ENCODE measurements at regions not wholly inside any gene's neighbourhood (a gene's known extent, or its start where the extent isn't known, plus 50 kb on each side); places are given as distances from the start of the nearest gene placed in this dataset.

- no peaks in the 10 kb centered on the region for H3K36me3 Mint-ChIP-seq
- H3K4me3 Mint-ChIP-seq, result peak overlapping the region in 2 of 8 donors; percentile 47 to 57
- H3K4me1 Mint-ChIP-seq, result peaks cover 0 to 8% (median 5%) of the 10 kb centered on the region in 3 donors
- peak; percentile 45 for DNase-seq
- ATAC-seq (ENCODE audit: low read depth in 2 of 2), result peak; percentile 53 to 60
- H3K27ac Mint-ChIP-seq, result peak overlapping the region in 2 of 6 donors; percentile 9 to 89
- H3K9me3 Mint-ChIP-seq, result no peaks in the 10 kb centered on the region
- peaks cover 0 to 3% (median 0%) of the 10 kb centered on the region in 3 donors for H3K27me3 Mint-ChIP-seq
Observed at GRCh38 chr7:25069900-25070443, 55.1 kb downstream of the CYCS start.

GRCh38 chr7:25068502-25069213 lies 56.4 kb downstream of the CYCS start:
- Mint-ChIP-seq H3K27ac (peak overlapping the region in 1 of 6 donors; percentile 65), H3K4me1 (peaks cover 0 to 8% (median 5%) of the 10 kb centered on the region in 3 donors), H3K27me3 (no peaks in the 10 kb centered on the region), H3K4me3 (no peak overlapping the region), H3K9me3 (no peaks in the 10 kb centered on the region), H3K36me3 (no peaks in the 10 kb centered on the region)
- DNase-seq (no peak), ATAC-seq (ENCODE audit: low read depth in 2 of 2) (no peak)

- ATAC-seq (ENCODE audit: low read depth in 2 of 2) (no peak), DNase-seq (no peak)
- Mint-ChIP-seq H3K4me3 (no peak overlapping the region), H3K27ac (no peak overlapping the region), H3K4me1 (peaks cover 0 to 8% (median 5%) of the 10 kb centered on the region in 3 donors), H3K36me3 (no peaks in the 10 kb centered on the region), H3K27me3 (peaks cover 0 to under 1% (median 0%) of the 10 kb centered on the region in 3 donors), H3K9me3 (no peaks in the 10 kb centered on the region)
Observed at GRCh38 chr7:25067726-25068501, 57.1 kb downstream of the CYCS start.

- peak overlapping the region in 1 of 8 donors; percentile 50 for H3K4me3 Mint-ChIP-seq
- no peak overlapping the region for H3K27ac Mint-ChIP-seq
- DNase-seq (no peak), ATAC-seq (ENCODE audit: low read depth in 2 of 2) (no peak)
- peaks cover 0 to 4% (median 0%) of the 10 kb centered on the region in 3 donors for H3K27me3 Mint-ChIP-seq
- no peaks in the 10 kb centered on the region for H3K36me3 Mint-ChIP-seq
- H3K9me3 Mint-ChIP-seq, result no peaks in the 10 kb centered on the region
- peaks cover 0 to 8% (median 5%) of the 10 kb centered on the region in 3 donors for H3K4me1 Mint-ChIP-seq
Observed at GRCh38 chr7:25066253-25066652, 58.8 kb downstream of the CYCS start.

- no peaks in the 10 kb centered on the region for H3K4me1 Mint-ChIP-seq
- no peaks in the 10 kb centered on the region for H3K36me3 Mint-ChIP-seq
- ATAC-seq (ENCODE audit: low read depth in 2 of 2) (no peak), DNase-seq (no peak)
- peak overlapping the region in 1 of 6 donors; percentile 64 for H3K27ac Mint-ChIP-seq
- peaks cover 0 to 2% (median 0%) of the 10 kb centered on the region in 7 donors for H3K9me3 Mint-ChIP-seq
- H3K27me3 Mint-ChIP-seq, result peaks cover 6 to 10% (median 7%) of the 10 kb centered on the region in 3 donors
- H3K4me3 Mint-ChIP-seq, result no peak overlapping the region
Observed at GRCh38 chr7:25062380-25062779, 62.7 kb downstream of the CYCS start.

- Mint-ChIP-seq H3K4me3 (no peak overlapping the region), H3K9me3 (peaks cover 0 to 6% (median 0%) of the 10 kb centered on the region in 7 donors), H3K4me1 (no peaks in the 10 kb centered on the region), H3K27me3 (peaks cover 7 to 19% (median 16%) of the 10 kb centered on the region in 3 donors), H3K36me3 (no peaks in the 10 kb centered on the region), H3K27ac (no peak overlapping the region)
- DNase-seq (no peak), ATAC-seq (ENCODE audit: low read depth in 2 of 2) (no peak)
Observed at GRCh38 chr7:25060487-25061055, 64.5 kb downstream of the CYCS start.

GRCh38 chr7:25059576-25059975 lies 65.5 kb downstream of the CYCS start:
- Mint-ChIP-seq H3K27me3 (peaks cover 7 to 21% (median 21%) of the 10 kb centered on the region in 3 donors), H3K4me3 (no peak overlapping the region), H3K36me3 (no peaks in the 10 kb centered on the region), H3K4me1 (no peaks in the 10 kb centered on the region), H3K27ac (peak overlapping the region in 1 of 6 donors; percentile 45), H3K9me3 (peaks cover 0 to 6% (median 0%) of the 10 kb centered on the region in 7 donors)
- DNase-seq (no peak), ATAC-seq (ENCODE audit: low read depth in 2 of 2) (no peak)

- DNase-seq, result no peak
- ATAC-seq (ENCODE audit: low read depth in 2 of 2), result no peak
- peaks cover 3 to 36% (median 22%) of the 10 kb centered on the region in 3 donors for H3K27me3 Mint-ChIP-seq
- H3K36me3 Mint-ChIP-seq, result no peaks in the 10 kb centered on the region
- H3K4me3 Mint-ChIP-seq, result no peak overlapping the region
- H3K4me1 Mint-ChIP-seq, result no peaks in the 10 kb centered on the region
- peaks cover 0 to 6% (median 0%) of the 10 kb centered on the region in 7 donors for H3K9me3 Mint-ChIP-seq
- no peak overlapping the region for H3K27ac Mint-ChIP-seq
Observed at GRCh38 chr7:25056368-25056767, 68.7 kb downstream of the CYCS start.

- Mint-ChIP-seq H3K27ac (no peak overlapping the region), H3K4me1 (no peaks in the 10 kb centered on the region), H3K4me3 (no peak overlapping the region), H3K27me3 (peaks cover 3 to 37% (median 20%) of the 10 kb centered on the region in 3 donors), H3K9me3 (peaks cover 0 to 6% (median 0%) of the 10 kb centered on the region in 7 donors), H3K36me3 (no peaks in the 10 kb centered on the region)
- no peak for ATAC-seq (ENCODE audit: low read depth in 2 of 2)
- no peak for DNase-seq
Observed at GRCh38 chr7:25055520-25056220, 69.4 kb downstream of the CYCS start.

GRCh38 chr7:25054819-25055519 lies 70.1 kb downstream of the CYCS start:
- no peak overlapping the region for H3K27ac Mint-ChIP-seq
- no peaks in the 10 kb centered on the region for H3K36me3 Mint-ChIP-seq
- no peaks in the 10 kb centered on the region for H3K4me1 Mint-ChIP-seq

GRCh38 chr7:25050223-25050622 lies 70.2 kb upstream of the OSBPL3 start:
- DNase-seq (no peak), ATAC-seq (ENCODE audit: low read depth in 2 of 2) (no peak)
- Mint-ChIP-seq H3K4me3 (no peak overlapping the region), H3K36me3 (no peaks in the 10 kb centered on the region), H3K4me1 (no peaks in the 10 kb centered on the region), H3K27ac (no peak overlapping the region), H3K9me3 (no peaks in the 10 kb centered on the region), H3K27me3 (peaks cover 0 to 17% (median 5%) of the 10 kb centered on the region in 3 donors)

More at GRCh38 chr7:25054819-25055519, 70.1 kb downstream of the CYCS start:
- no peak for DNase-seq
- no peak for ATAC-seq (ENCODE audit: low read depth in 2 of 2)
- H3K27me3 Mint-ChIP-seq, result peaks cover 3 to 37% (median 17%) of the 10 kb centered on the region in 3 donors
- H3K9me3 Mint-ChIP-seq, result peaks cover 0 to 6% (median 0%) of the 10 kb centered on the region in 7 donors
- no peak overlapping the region for H3K4me3 Mint-ChIP-seq

GRCh38 chr7:25048444-25048834 lies 68.5 kb upstream of the OSBPL3 start:
- DNase-seq (no peak), ATAC-seq (ENCODE audit: low read depth in 2 of 2) (no peak)
- H3K4me3 Mint-ChIP-seq, result peak overlapping the region in 1 of 8 donors; percentile 35
- peaks cover 0 to 8% (median 0%) of the 10 kb centered on the region in 3 donors for H3K27me3 Mint-ChIP-seq
- no peaks in the 10 kb centered on the region for H3K36me3 Mint-ChIP-seq
- no peak overlapping the region for H3K27ac Mint-ChIP-seq
- no peaks in the 10 kb centered on the region for H3K9me3 Mint-ChIP-seq
- H3K4me1 Mint-ChIP-seq, result no peaks in the 10 kb centered on the region

Data from naive B cell (primary cell).